ENCODE measurements at regions not wholly inside any gene's neighbourhood (a gene's known extent, or its start where the extent isn't known, plus 50 kb on each side); places are given as distances from the start of the nearest gene placed in this dataset.

DNA sequence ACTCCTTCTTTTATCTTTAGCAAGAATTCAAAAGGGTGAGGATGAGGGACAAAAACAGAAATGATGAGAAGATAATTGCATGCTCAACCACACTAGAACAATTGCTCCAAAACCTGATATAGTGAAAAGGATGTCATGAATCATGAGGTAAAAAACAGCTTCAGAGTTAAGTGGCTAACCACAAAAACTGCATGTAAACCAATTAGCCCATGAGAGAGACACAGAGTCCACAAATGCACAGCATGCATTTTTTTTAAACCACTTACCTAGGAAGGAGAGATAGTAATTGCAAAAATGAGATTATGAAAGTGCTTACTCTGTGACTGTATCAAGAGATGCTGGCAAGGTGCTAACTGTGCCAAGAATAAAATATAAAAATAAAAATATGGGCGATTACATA is 132.9 kb downstream of the MBL2 start:
- no TSS peak for BruUV-seq (replicated peaks)
- no peak for DNase-seq (ENCODE audit: low read depth, low spot score)
- Histone ChIP-seq H3K9ac (replicated peaks; ENCODE audit: extremely low read depth, insufficient read depth, low read length) (no peak overlapping the region), H3K9me3 (replicated peaks; ENCODE audit: control insufficient read depth, insufficient read depth, low read length) (no peaks in the 10 kb centered on the region), H3K36me3 (ENCODE audit: control insufficient read depth in 2 of 2, extremely low read depth in 1 of 2, insufficient read depth in 2 of 2, low read length in 2 of 2) (no peaks in the 10 kb centered on the region), H3K9me1 (replicated peaks; ENCODE audit: control insufficient read depth, extremely low read depth, insufficient read depth, low read length) (no peaks in the 10 kb centered on the region), H3K4me3 (replicated peaks in 1 of 3; ENCODE audit: insufficient read depth in 1 of 3, low read depth in 1 of 3, low read length in 3 of 3) (no peak overlapping the region), H3K79me2 (ENCODE audit: control insufficient read depth, insufficient read depth, low read length) (no peaks in the 10 kb centered on the region), H3K27ac (ENCODE audit: insufficient read depth, low read depth, low read length) (no peak overlapping the region), H2AFZ (ENCODE audit: low read depth, low read length) (no peak overlapping the region), H3K4me1 (ENCODE audit: control insufficient read depth, extremely low read depth, insufficient read depth, low read length) (no peaks in the 10 kb centered on the region), H4K20me1 (replicated peaks; ENCODE audit: control insufficient read depth, extremely low read depth, insufficient read depth, low read length) (no peaks in the 10 kb centered on the region), H3K27me3 (ENCODE audit: control insufficient read depth in 2 of 2, insufficient read depth in 2 of 2, low read length in 2 of 2) (no peaks in the 10 kb centered on the region), H3K4me2 (ENCODE audit: insufficient read depth, low read length) (no peak overlapping the region)
- dilution Hi-C loops (cut with MboI; ENCODE audit: extremely low pct_ligation_motif_present, low sequenced_read_pairs) (no loop called here), intact Hi-C loops (cut with micrococcal nuclease) (no loop called here)
- POLR2A ChIA-PET: no interaction called here
- TF ChIP-seq POLR2AphosphoS5 (IDR thresholded peaks at IDR 0.05; ENCODE audit: insufficient read depth, low read depth, low read length): no peak
- TF ChIP-seq, protein P1, sequence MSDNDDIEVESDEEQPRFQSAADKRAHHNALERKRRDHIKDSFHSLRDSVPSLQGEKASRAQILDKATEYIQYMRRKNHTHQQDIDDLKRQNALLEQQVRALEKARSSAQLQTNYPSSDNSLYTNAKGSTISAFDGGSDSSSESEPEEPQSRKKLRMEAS (IDR thresholded peaks at IDR 0.05; ENCODE audit: insufficient read depth, insufficient read length): no peak
- no peak for TF ChIP-seq GATA2 (IDR thresholded peaks at IDR 0.05; ENCODE audit: insufficient read depth, insufficient read length, low read depth, low read length)
- TF ChIP-seq FOS (IDR thresholded peaks at IDR 0.05; ENCODE audit: borderline replicate concordance, insufficient read depth, low read length): no peak
- TF ChIP-seq MYC (IDR thresholded peaks at IDR 0.05; ENCODE audit: low read depth, low read length): no peak
- no peak for TF ChIP-seq JUN (IDR thresholded peaks at IDR 0.05; ENCODE audit: borderline replicate concordance, insufficient read depth, insufficient read length, low read depth)
- TF ChIP-seq POLR2A (IDR thresholded peaks at IDR 0.05; ENCODE audit: low read depth, low read length): no peak
- TF ChIP-seq, protein P2, sequence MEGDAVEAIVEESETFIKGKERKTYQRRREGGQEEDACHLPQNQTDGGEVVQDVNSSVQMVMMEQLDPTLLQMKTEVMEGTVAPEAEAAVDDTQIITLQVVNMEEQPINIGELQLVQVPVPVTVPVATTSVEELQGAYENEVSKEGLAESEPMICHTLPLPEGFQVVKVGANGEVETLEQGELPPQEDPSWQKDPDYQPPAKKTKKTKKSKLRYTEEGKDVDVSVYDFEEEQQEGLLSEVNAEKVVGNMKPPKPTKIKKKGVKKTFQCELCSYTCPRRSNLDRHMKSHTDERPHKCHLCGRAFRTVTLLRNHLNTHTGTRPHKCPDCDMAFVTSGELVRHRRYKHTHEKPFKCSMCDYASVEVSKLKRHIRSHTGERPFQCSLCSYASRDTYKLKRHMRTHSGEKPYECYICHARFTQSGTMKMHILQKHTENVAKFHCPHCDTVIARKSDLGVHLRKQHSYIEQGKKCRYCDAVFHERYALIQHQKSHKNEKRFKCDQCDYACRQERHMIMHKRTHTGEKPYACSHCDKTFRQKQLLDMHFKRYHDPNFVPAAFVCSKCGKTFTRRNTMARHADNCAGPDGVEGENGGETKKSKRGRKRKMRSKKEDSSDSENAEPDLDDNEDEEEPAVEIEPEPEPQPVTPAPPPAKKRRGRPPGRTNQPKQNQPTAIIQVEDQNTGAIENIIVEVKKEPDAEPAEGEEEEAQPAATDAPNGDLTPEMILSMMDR (IDR thresholded peaks at IDR 0.05; ENCODE audit: extremely low read depth in 1 of 2, insufficient read depth in 1 of 2, low read depth in 1 of 2, low read length in 2 of 2): no peak
- TF ChIP-seq EZH2 (IDR thresholded peaks at IDR 0.05; ENCODE audit: borderline replicate concordance, low read depth, low read length, severe bottlenecking): no peak
- CTCF ChIA-PET: interaction anchor here (1.2 to 1.5 kb wide), 3 partner anchors 19 to 332 kb away, joined by 3 read pairs; no protein-coding TSS in a partner anchor
- FAIRE-seq: no peak
